MCF 10A (cell line): ENCODE measurements at regions not wholly inside any gene's neighbourhood (a gene's known extent, or its start where the extent isn't known, plus 50 kb on each side); places are given as distances from the start of the nearest gene placed in this dataset.

ENCODE experiments used
- BruUV-seq: library from RNA; stranded (reverse); fragments of 400-500 nt; replicated peaks from 2 replicates; lab custom pipeline; 2021; lab: Mats Ljungman, UMichigan
- CTCF ChIA-PET: fragments of 300-600 bp; sonication (Branson Sonifier 250); formaldehyde crosslinking; extraction: SDS; loops from one replicate; lab custom pipeline; 2021; ENCODE audit warnings: antibody characterized with exemption, inconsistent platforms; lab: Yijun Ruan, JAX
- POLR2A ChIA-PET: fragments of 300-600, 350-650 bp; sonication (Branson Sonifier 250); formaldehyde crosslinking; extraction: SDS; loops from one replicate; lab custom pipeline; 2020; ENCODE audit warnings: antibody characterized with exemption, inconsistent platforms; lab: Yijun Ruan, JAX
- DNase-seq: peaks from one replicate; pipeline ENCODE4 v3.0.0-alpha.2; 2018; ENCODE audit not compliant: unreplicated experiment
- H3K27ac Mint-ChIP-seq: one replicate; pipeline ENCODE4 v1.8.0; 2022; ENCODE audit warnings: mild to moderate bottlenecking, low read depth, mixed read lengths; ENCODE audit not compliant: unreplicated experiment
- H3K27me3 Mint-ChIP-seq: one replicate; pipeline ENCODE4 v1.8.0; 2022; ENCODE audit warnings: mixed read lengths; ENCODE audit not compliant: insufficient read depth, unreplicated experiment
- H3K36me3 Mint-ChIP-seq: one replicate; pipeline ENCODE4 v1.8.0; 2022; ENCODE audit warnings: mild to moderate bottlenecking, moderate library complexity, mixed read lengths; ENCODE audit not compliant: insufficient read depth, unreplicated experiment
- H3K4me1 Mint-ChIP-seq: one replicate; pipeline ENCODE4 v1.8.0; 2022; ENCODE audit warnings: mixed read lengths; ENCODE audit not compliant: insufficient read depth, unreplicated experiment
- H3K4me3 Mint-ChIP-seq: one replicate; pipeline ENCODE4 v1.8.0; 2022; ENCODE audit warnings: mild to moderate bottlenecking, moderate library complexity, mixed read lengths; ENCODE audit not compliant: unreplicated experiment
- H3K9me3 Mint-ChIP-seq: one replicate; pipeline ENCODE4 v1.8.0; 2022; ENCODE audit warnings: mixed read lengths; ENCODE audit not compliant: unreplicated experiment
- CTCF ChIP-seq: fragments of 200-600 bp; IDR thresholded peaks from one replicate; pipeline ENCODE4 v1.8.0; 2022; ENCODE audit warnings: antibody characterized with exemption, mild to moderate bottlenecking; ENCODE audit not compliant: unreplicated experiment
- intact Hi-C: fragments of 100-400 bp; cut with micrococcal nuclease; formaldehyde crosslinking; loops from 2 replicates; pipeline ENCODE4 v1.14.1; 2022

- TF ChIP-seq CTCF, result no peak
- ChIA-PET CTCF (interaction anchor here (0.6 kb wide), 3 partner anchors 29 to 1386 kb away, joined by 3 read pairs; no protein-coding TSS in a partner anchor), POLR2A (no interaction called here)
- no peak for DNase-seq
- Mint-ChIP-seq H3K36me3 (no peaks in the 10 kb centered on the region), H3K27me3 (no peaks in the 10 kb centered on the region), H3K4me1 (no peaks in the 10 kb centered on the region), H3K27ac (no peak overlapping the region), H3K9me3 (no peaks in the 10 kb centered on the region), H3K4me3 (no peak overlapping the region)
- intact Hi-C loops, result no loop called here
- BruUV-seq, result no TSS peak
Observed at GRCh38 chr3:30455840-30456239, 150.6 kb upstream of the TGFBR2 start.

- no peak for TF ChIP-seq CTCF
- BruUV-seq, result no TSS peak
- Mint-ChIP-seq H3K9me3 (no peaks in the 10 kb centered on the region), H3K27ac (no peak overlapping the region), H3K4me1 (no peaks in the 10 kb centered on the region), H3K27me3 (no peaks in the 10 kb centered on the region), H3K4me3 (no peak overlapping the region), H3K36me3 (no peaks in the 10 kb centered on the region)
- intact Hi-C loops, result no loop called here
- ChIA-PET CTCF (interaction anchor here (0.6 kb wide), 1 partner anchor 29 kb away, joined by 3 read pairs; no protein-coding TSS in a partner anchor), POLR2A (no interaction called here)
- no peak for DNase-seq
Observed at GRCh38 chr3:30456264-30456663, 150.1 kb upstream of the TGFBR2 start.

GRCh38 chr3:30457081-30457480, 149.3 kb upstream of the TGFBR2 start:
- no peak for DNase-seq
- Mint-ChIP-seq H3K4me1 (no peaks in the 10 kb centered on the region), H3K27ac (no peak overlapping the region), H3K36me3 (no peaks in the 10 kb centered on the region), H3K9me3 (no peaks in the 10 kb centered on the region), H3K27me3 (no peaks in the 10 kb centered on the region), H3K4me3 (no peak overlapping the region)
- POLR2A ChIA-PET, result no interaction called here
- no TSS peak for BruUV-seq
- intact Hi-C loops, result no loop called here
- CTCF ChIA-PET, result no interaction called here
- no peak for TF ChIP-seq CTCF

GRCh38 chr3:30457726-30458125, 148.7 kb upstream of the TGFBR2 start:
- Mint-ChIP-seq H3K36me3 (no peaks in the 10 kb centered on the region), H3K4me3 (no peak overlapping the region), H3K4me1 (no peaks in the 10 kb centered on the region), H3K27me3 (no peaks in the 10 kb centered on the region), H3K27ac (peak overlapping the region; percentile 24), H3K9me3 (no peaks in the 10 kb centered on the region)
- BruUV-seq, result no TSS peak
- no peak for TF ChIP-seq CTCF
- intact Hi-C loops, result no loop called here
- CTCF ChIA-PET, result interaction anchor here (0.7 kb wide), 1 partner anchor 103 kb away, joined by 4 read pairs; no protein-coding TSS in a partner anchor
- DNase-seq, result no peak
- POLR2A ChIA-PET, result no interaction called here
